Urinary bladder (tissue), 3 donors: ENCODE measurements at regions not wholly inside any gene's neighbourhood (a gene's known extent, or its start where the extent isn't known, plus 50 kb on each side); places are given as distances from the start of the nearest gene placed in this dataset.
"Not testable (repeated sequence)": the region's sequence is repeated elsewhere in the genome, so short reads cannot be mapped to it uniquely, and the experiment has no call there.

Experiments
- DNase-seq: peaks from one replicate; pipeline ENCODE4 v3.0.0-alpha.2; 2015; ENCODE audit errors: extremely low spot score
- H3K27ac ChIP-seq: one replicate; pipeline ENCODE4 v1.5.1; 2013; ENCODE audit warnings: low read depth, mild to moderate bottlenecking, moderate library complexity
- H3K36me3 ChIP-seq: one replicate; pipeline ENCODE4 v1.6.1; 2013; ENCODE audit warnings: mild to moderate bottlenecking, moderate library complexity; ENCODE audit not compliant: insufficient read depth
- H3K4me1 ChIP-seq: one replicate; pipeline ENCODE4 v1.6.1; 2013; ENCODE audit warnings: mild to moderate bottlenecking, moderate library complexity; ENCODE audit not compliant: insufficient read depth
- H3K4me3 ChIP-seq: one replicate; pipeline ENCODE4 v1.5.1; 2013; ENCODE audit warnings: low read depth, low read length
- WGBS: extraction: QIAGEN DNeasy Blood & Tissue Kit; methylation state at CpG from one replicate; pipeline ENCODE4 v1.1.7; 2013; 5-methylcytosine and 5-hydroxymethylcytosine counted together
- donor health status: healthy with polysubstance abuse.
- donor health status: healthy.

DNA sequence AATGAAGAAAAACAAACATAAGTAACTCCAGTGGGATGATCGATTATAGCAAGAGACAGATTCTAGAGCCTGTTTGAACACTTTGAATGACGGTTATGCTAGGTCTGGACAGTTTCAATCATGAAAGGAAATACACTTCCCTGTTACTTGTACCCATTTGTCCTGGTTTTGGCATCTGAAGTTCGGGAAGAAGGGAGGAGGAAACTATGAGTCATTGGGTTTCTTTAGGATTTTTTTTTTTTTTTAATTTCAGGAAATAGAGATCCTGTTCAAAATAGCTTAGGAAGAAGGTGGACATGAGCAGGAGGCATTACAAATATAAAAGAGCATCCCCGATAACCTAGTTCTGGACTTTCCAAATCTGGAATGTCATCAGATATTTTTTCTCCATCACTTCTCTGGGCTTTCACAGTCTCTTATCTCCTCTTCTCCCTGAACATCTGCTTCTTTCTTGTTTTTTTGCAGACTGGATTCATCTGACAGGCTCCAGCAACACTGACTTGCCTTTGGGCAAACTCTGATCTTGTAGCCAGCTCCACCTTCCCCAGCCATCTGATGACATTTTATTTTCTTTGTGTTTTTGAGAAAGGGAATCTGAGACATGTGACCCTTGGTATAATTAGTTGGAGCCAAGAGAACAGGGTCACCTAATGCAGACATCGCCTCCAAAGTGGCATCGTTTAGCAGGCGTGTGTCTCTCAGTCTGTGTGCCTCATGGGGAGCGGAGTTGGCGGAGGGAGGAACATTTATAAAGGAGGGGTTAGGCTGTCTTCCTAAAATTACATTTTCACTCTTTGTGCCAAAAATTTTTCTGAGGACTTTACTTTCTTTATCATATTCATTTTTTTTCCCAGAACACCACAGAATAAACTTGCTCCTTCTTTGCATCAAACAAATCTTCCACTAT is 195.3 kb upstream of the EPHA4 start:
- Histone ChIP-seq H3K36me3 (no peaks in the 10 kb centered on the region), H3K4me3 (no peak overlapping the region), H3K4me1 (no peaks in the 10 kb centered on the region), H3K27ac (no peak overlapping the region)
- 59% methylated on average over 9 of the region's 9 CpGs for WGBS
- no peak for DNase-seq

- no peaks in the 10 kb centered on the region for H3K4me1 ChIP-seq
- 41% methylated on average over 1 of the region's 1 CpG for WGBS
- no peaks in the 10 kb centered on the region for H3K36me3 ChIP-seq
- no peak overlapping the region for H3K27ac ChIP-seq
- no peak overlapping the region for H3K4me3 ChIP-seq
- DNase-seq = no peak
Observed at GRCh38 chr2:221762496-221762895, 190.4 kb upstream of the EPHA4 start.

GRCh38 chr2:221761260-221761659 is 189.2 kb upstream of the EPHA4 start:
- Histone ChIP-seq H3K27ac (no peak overlapping the region), H3K4me1 (no peaks in the 10 kb centered on the region), H3K4me3 (no peak overlapping the region), H3K36me3 (no peaks in the 10 kb centered on the region)
- 95% methylated on average over 2 of the region's 2 CpGs for WGBS
- DNase-seq = no peak

- Histone ChIP-seq H3K36me3 (no peaks in the 10 kb centered on the region), H3K4me1 (no peaks in the 10 kb centered on the region), H3K27ac (no peak overlapping the region), H3K4me3 (no peak overlapping the region)
- no peak for DNase-seq
- WGBS = 43% methylated on average over 5 of the region's 5 CpGs
Observed at GRCh38 chr2:221758076-221758475, 186.0 kb upstream of the EPHA4 start.

DNA sequence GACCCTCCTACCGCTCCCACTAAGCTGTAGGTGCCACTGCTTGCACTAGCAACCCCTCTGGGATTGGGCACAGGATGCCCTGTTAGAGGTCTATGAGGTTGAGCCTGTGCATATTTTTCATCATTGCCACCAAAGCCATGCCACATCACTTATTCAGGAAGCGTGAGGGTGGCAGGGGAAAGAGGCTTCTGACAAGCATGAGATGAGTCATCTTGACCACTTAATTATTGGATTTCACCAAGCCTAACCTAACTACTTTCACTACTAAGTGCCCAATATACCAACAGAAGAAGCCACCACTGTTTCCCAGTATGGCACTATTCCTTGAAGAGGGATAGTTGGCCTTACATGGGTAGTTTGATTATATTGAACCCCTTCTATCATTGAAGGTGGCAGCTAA is 181.3 kb upstream of the EPHA4 start:
- H3K36me3 ChIP-seq = no peaks in the 10 kb centered on the region
- no peaks in the 10 kb centered on the region for H3K4me1 ChIP-seq
- H3K27ac ChIP-seq = no peak overlapping the region
- 94% methylated on average over 2 of the region's 2 CpGs for WGBS
- no peak for DNase-seq
- H3K4me3 ChIP-seq = no peak overlapping the region

DNA sequence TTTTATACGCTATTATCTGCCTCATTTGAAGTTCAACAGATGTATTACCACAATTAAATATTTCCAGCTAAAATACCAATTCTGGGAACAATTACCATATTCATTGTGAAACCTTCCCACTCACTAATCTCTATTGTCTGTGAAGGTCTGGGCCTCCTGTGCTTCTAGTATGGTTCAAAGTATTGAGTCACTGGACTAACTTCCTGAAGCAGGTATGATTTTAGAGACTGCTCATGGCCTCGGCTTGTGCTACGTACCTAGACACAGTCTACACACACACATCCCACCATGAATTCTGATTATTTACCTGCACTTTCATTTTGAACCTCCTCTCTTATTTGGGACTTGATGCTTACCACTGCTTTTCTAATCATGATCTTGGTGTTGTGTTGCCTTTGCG is 180.7 kb upstream of the EPHA4 start:
- Histone ChIP-seq H3K4me1 (no peaks in the 10 kb centered on the region), H3K4me3 (no peak overlapping the region), H3K36me3 (no peaks in the 10 kb centered on the region), H3K27ac (no peak overlapping the region)
- 90% methylated on average over 4 of the region's 4 CpGs for WGBS
- DNase-seq = no peak

- H3K4me1 ChIP-seq = no peaks in the 10 kb centered on the region
Observed at GRCh38 chr2:221750316-221750715, 178.2 kb upstream of the EPHA4 start.

DNA sequence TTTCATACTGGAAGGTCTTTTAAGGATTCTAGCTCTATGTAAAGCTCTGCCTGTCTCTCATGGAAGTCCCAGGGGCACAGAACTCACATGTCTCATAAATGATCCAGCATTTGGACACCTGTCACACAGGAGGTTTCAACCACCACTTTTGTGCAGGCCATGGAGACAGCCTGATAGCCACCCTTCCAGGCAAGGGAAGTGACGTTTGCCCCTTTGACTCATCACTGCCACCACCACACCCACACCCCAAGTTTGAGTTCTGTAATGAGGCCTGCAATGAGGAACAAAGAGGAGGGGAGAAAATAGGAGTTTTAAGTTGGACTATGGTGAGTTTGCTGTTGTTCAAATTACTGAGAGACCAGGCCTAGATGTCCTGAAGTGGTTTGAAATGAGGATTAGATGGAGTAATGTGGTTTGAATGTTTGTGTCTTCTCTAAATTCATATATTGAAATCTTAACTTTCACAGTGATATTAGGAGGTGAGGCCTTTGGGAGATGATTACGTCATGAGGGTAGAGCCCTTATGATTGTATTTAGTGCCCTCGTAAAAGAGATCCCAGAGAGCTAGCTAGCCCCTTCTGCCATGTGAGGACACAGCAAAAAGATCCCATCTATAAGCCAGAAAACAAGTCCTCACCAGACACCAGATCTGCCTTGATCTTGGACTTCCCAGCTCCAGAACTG is 175.3 kb upstream of the EPHA4 start:
- Histone ChIP-seq H3K4me3 (no peak overlapping the region), H3K4me1 (no peaks in the 10 kb centered on the region), H3K27ac (no peak overlapping the region), H3K36me3 (no peaks in the 10 kb centered on the region)
- no peak for DNase-seq
- 88% methylated on average over 3 of the region's 3 CpGs for WGBS

More at GRCh38 chr2:221750316-221750715, 178.2 kb upstream of the EPHA4 start:
- Histone ChIP-seq H3K4me3 (no peak overlapping the region), H3K36me3 (no peaks in the 10 kb centered on the region), H3K27ac (no peak overlapping the region)
- DNase-seq = no peak
- WGBS = 97% methylated on average over 1 of the region's 1 CpG

- H3K4me1 ChIP-seq = no peaks in the 10 kb centered on the region
- no peak for DNase-seq
- H3K36me3 ChIP-seq = no peaks in the 10 kb centered on the region
- H3K27ac ChIP-seq = no peak overlapping the region
- H3K4me3 ChIP-seq = no peak overlapping the region
- whole genome bisulfite sequencing = 82% methylated on average over 4 of the region's 4 CpGs
Observed at GRCh38 chr2:221741496-221742211, 169.6 kb upstream of the EPHA4 start.

- Histone ChIP-seq H3K4me1 (no peaks in the 10 kb centered on the region), H3K27ac (no peak overlapping the region), H3K4me3 (no peak overlapping the region), H3K36me3 (no peaks in the 10 kb centered on the region)
- no peak for DNase-seq
- 44% methylated on average over 3 of the region's 3 CpGs for WGBS
Observed at GRCh38 chr2:221731432-221732145, 159.5 kb upstream of the EPHA4 start.

DNA sequence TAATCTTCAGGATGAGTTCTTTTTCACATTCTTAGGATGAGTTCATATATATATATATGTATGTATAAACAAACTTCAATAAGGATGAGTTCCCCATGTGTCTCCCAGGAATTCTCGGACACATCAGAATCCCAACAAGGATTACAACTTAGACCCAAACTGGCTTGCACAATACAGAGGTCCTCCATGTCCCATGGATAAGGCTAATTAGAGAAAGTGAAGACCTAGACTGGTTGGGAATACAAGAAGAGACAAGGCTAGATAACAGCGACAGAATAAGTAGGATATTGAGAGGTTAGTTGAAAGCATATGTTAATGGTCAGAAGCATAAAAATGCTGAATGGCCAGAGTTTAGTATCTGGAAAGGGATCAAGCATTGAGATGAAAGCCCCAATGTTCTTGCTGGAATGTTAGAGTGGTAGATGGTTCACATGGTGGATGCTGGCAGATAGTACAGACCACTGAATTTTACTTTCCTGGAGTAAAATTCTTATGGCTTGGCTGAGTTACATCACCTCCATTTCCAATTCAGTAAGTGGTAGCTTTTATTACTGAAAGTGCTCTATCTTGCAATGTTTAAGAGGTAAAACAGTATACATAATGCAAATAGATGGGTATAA is 154.9 kb upstream of the EPHA4 start:
- Histone ChIP-seq H3K4me1 (no peaks in the 10 kb centered on the region), H3K4me3 (no peak overlapping the region), H3K36me3 (no peaks in the 10 kb centered on the region), H3K27ac (no peak overlapping the region)
- no peak for DNase-seq
- WGBS = 92% methylated on average over 2 of the region's 2 CpGs

GRCh38 chr2:221724631-221725203 is 152.6 kb upstream of the EPHA4 start:
- H3K4me1 ChIP-seq = no peaks in the 10 kb centered on the region
- WGBS = 74% methylated on average over 1 of the region's 1 CpG
- no peak overlapping the region for H3K4me3 ChIP-seq
- DNase-seq = no peak
- H3K36me3 ChIP-seq = no peaks in the 10 kb centered on the region
- H3K27ac ChIP-seq = no peak overlapping the region

DNA sequence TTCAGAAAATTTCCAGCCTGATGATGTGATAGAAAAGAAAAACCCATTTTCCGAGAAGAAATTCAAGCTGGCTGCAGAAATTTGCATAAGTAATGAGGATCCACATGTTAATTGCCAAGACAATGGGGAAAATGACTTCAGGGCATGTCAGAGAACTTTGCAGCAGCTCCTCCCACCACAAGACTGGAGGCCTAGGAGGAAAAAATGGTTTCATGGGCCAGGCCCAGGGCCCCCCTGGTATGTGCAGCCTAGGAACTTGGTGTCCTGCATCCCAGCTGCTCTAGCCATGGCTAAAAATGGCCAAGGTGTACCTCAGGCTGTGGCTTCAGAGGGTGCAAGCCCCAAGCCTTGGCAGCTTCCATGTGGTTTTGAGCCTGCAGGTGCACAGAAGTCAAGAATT is 152.0 kb upstream of the EPHA4 start:
- H3K36me3 ChIP-seq, H3K27ac ChIP-seq, H3K4me3 ChIP-seq, DNase-seq, H3K4me1 ChIP-seq: not testable (repeated sequence)
- WGBS = 92% methylated on average over 1 of the region's 1 CpG
